Activated T-helper 1 cell treated with anti-CD3 and anti-CD28 coated beads, Interleukin-12 subunit alpha, Interleukin-12 subunit beta, Interleukin-2, Interleukin-4 antibody, amounts not matched to agents 30 ng/mL and 10 ng/mL and 1 ng/mL, durations not matched to agents 14 hours and 24 hours and 36 hours (primary cell): ENCODE measurements at regions not wholly inside any gene's neighbourhood (a gene's known extent, or its start where the extent isn't known, plus 50 kb on each side); places are given as distances from the start of the nearest gene placed in this dataset.

Source experiments
- DNase-seq: peaks from one replicate; pipeline ENCODE4 v3.0.0; 2021; ENCODE audit warnings: low spot score
- H3K27ac Mint-ChIP-seq: one replicate; pipeline ENCODE4 v1.8.0; 2021; ENCODE audit warnings: mild to moderate bottlenecking, mixed read lengths
- H3K27me3 Mint-ChIP-seq: one replicate; pipeline ENCODE4 v1.8.0; 2022; ENCODE audit warnings: mild to moderate bottlenecking, moderate library complexity, mixed read lengths; ENCODE audit not compliant: insufficient read depth
- H3K36me3 Mint-ChIP-seq: one replicate; pipeline ENCODE4 v1.8.0; 2021; ENCODE audit warnings: low read depth, mixed read lengths
- H3K4me1 Mint-ChIP-seq: one replicate; pipeline ENCODE4 v1.8.0; 2021; ENCODE audit warnings: low read depth, mixed read lengths
- H3K4me3 Mint-ChIP-seq: one replicate; pipeline ENCODE4 v1.8.0; 2021; ENCODE audit warnings: mild to moderate bottlenecking, moderate library complexity, mixed read lengths
- H3K9me3 Mint-ChIP-seq: one replicate; pipeline ENCODE4 v1.8.0; 2021; ENCODE audit warnings: mixed read lengths
- intact Hi-C: fragments of 100-400 bp; cut with micrococcal nuclease; formaldehyde crosslinking; loops from one replicate; pipeline ENCODE4 v1.15.1; 2024

- no peaks in the 10 kb centered on the region for H3K27me3 Mint-ChIP-seq
These were observed 215.1 kb upstream of the CNR1 start for GRCh38 chr6:88381289-88381642.

DNA sequence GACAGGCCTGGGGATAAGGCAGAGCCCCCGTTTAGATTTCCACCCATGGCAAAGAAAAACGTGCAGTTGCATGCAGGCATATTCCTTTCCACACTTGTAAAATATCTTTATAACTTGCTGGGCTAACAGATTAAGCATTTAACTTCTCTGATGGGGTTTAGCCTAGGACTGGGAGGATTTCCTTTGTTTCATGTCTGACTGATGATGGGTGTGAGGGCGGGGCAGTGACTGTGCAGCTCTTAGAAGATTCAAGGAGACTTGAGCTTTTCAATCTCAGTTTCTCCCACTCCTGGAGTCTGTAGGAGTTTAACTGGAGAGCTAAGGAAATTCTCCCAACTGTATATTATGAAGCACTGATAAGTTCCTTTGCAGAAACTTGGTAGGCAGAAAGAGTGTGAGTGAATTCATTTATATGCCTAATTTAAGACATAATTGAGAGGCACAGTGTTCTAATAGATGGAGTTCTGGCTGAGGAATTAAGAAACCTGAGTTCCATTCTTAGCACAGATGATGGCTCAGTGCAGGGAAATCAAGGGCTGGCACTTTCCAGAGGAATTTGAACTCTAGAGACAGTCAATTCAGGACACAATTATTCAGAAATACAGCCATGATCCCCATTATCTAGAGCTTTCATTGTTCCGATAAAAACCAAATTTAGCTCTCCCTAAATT lies 214.6 kb upstream of the CNR1 start:
- no peaks in the 10 kb centered on the region for H3K36me3 Mint-ChIP-seq
- no peak overlapping the region for H3K27ac Mint-ChIP-seq
- H3K4me1 Mint-ChIP-seq = no peaks in the 10 kb centered on the region
- DNase-seq = no peak
- intact Hi-C loops = no loop called here
- no peak overlapping the region for H3K4me3 Mint-ChIP-seq
- no peaks in the 10 kb centered on the region for H3K27me3 Mint-ChIP-seq
- H3K9me3 Mint-ChIP-seq = no peaks in the 10 kb centered on the region

More at GRCh38 chr6:88381289-88381642, 215.1 kb upstream of the CNR1 start:
- H3K4me1 Mint-ChIP-seq = no peaks in the 10 kb centered on the region
- H3K9me3 Mint-ChIP-seq = no peaks in the 10 kb centered on the region
- H3K36me3 Mint-ChIP-seq = no peaks in the 10 kb centered on the region
- H3K27ac Mint-ChIP-seq = no peak overlapping the region
- intact Hi-C loops = no loop called here
- no peak for DNase-seq
- H3K4me3 Mint-ChIP-seq = no peak overlapping the region

GRCh38 chr6:88380083-88380482 lies 213.9 kb upstream of the CNR1 start:
- Mint-ChIP-seq H3K27me3 (no peaks in the 10 kb centered on the region), H3K27ac (no peak overlapping the region), H3K36me3 (no peaks in the 10 kb centered on the region), H3K4me3 (no peak overlapping the region), H3K9me3 (no peaks in the 10 kb centered on the region), H3K4me1 (no peaks in the 10 kb centered on the region)
- no peak for DNase-seq
- intact Hi-C loops = no loop called here

- Mint-ChIP-seq H3K4me1 (no peaks in the 10 kb centered on the region), H3K9me3 (no peaks in the 10 kb centered on the region), H3K4me3 (no peak overlapping the region), H3K27me3 (no peaks in the 10 kb centered on the region), H3K27ac (no peak overlapping the region), H3K36me3 (no peaks in the 10 kb centered on the region)
- intact Hi-C loops = no loop called here
- no peak for DNase-seq
These were observed 212.5 kb upstream of the CNR1 start for GRCh38 chr6:88378639-88379038.

- Mint-ChIP-seq H3K36me3 (no peaks in the 10 kb centered on the region), H3K27ac (no peak overlapping the region), H3K4me1 (no peaks in the 10 kb centered on the region), H3K4me3 (no peak overlapping the region), H3K27me3 (no peaks in the 10 kb centered on the region), H3K9me3 (no peaks in the 10 kb centered on the region)
- DNase-seq = no peak
- intact Hi-C loops = no loop called here
These were observed 211.9 kb upstream of the CNR1 start for GRCh38 chr6:88377976-88378568.

DNA sequence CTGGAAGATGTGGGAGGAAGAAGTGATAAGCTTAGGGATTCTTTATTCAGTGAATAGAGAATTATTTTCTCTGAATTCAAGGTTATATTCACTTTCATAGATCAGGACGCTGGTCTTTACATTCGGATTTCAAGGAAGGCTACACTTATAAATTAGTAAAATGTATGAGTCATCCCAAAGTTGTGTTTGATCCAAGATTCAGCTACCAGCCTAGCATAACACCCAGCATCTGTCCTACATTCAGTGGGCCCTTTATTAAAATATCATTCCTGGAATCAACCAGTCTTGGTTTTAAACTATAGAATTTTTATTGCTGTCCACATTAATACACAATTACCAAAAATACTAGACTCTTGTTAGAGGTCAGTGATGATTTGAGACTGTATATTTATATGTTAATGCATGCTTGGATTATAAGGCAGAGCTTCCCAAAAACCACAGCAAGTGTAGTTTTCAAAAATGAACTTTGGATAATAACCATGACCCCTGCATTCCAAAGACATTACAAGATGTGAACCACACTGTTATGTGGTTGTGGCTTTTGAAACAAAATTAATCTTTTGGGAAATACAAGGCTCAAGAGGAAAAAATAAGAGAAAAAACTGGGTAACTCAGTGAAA lies 210.7 kb upstream of the CNR1 start:
- no peaks in the 10 kb centered on the region for H3K9me3 Mint-ChIP-seq
- intact Hi-C loops = no loop called here
- no peaks in the 10 kb centered on the region for H3K27me3 Mint-ChIP-seq
- H3K36me3 Mint-ChIP-seq = no peaks in the 10 kb centered on the region
- H3K27ac Mint-ChIP-seq = no peak overlapping the region
- no peak overlapping the region for H3K4me3 Mint-ChIP-seq
- no peaks in the 10 kb centered on the region for H3K4me1 Mint-ChIP-seq
- DNase-seq = no peak

GRCh38 chr6:88376197-88376596 lies 210.1 kb upstream of the CNR1 start:
- no peaks in the 10 kb centered on the region for H3K27me3 Mint-ChIP-seq
- H3K4me1 Mint-ChIP-seq = no peaks in the 10 kb centered on the region
- no peaks in the 10 kb centered on the region for H3K9me3 Mint-ChIP-seq
- DNase-seq = no peak
- H3K4me3 Mint-ChIP-seq = no peak overlapping the region
- no peak overlapping the region for H3K27ac Mint-ChIP-seq
- intact Hi-C loops = no loop called here
- no peaks in the 10 kb centered on the region for H3K36me3 Mint-ChIP-seq

DNA sequence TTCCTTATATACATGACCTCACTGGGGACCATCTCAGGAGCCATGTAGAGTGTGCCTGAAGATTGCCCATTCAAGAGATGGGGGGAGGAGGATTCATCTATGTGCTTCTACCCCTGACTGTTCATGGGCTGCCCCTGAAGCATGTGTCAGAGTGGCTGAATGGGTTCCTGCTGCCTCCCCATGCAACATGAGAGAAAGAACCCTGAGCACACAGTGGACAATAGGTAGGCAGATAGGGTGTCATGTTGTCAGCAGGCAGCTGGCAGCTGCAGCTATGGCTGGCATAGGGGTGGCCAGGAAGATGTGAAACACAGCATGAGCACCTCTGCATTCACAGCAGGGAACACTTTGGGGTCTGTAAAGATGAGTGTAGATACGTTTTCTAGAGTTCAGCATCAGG lies 208.4 kb upstream of the CNR1 start:
- no peaks in the 10 kb centered on the region for H3K4me1 Mint-ChIP-seq
- H3K36me3 Mint-ChIP-seq = no peaks in the 10 kb centered on the region
- H3K27ac Mint-ChIP-seq = no peak overlapping the region
- peaks cover 5% of the 10 kb centered on the region for H3K27me3 Mint-ChIP-seq
- intact Hi-C loops = no loop called here
- DNase-seq = no peak
- H3K9me3 Mint-ChIP-seq = no peaks in the 10 kb centered on the region
- H3K4me3 Mint-ChIP-seq = no peak overlapping the region

- intact Hi-C loops = no loop called here
- H3K27ac Mint-ChIP-seq = no peak overlapping the region
- no peaks in the 10 kb centered on the region for H3K9me3 Mint-ChIP-seq
- DNase-seq = no peak
- H3K27me3 Mint-ChIP-seq = peaks cover 5% of the 10 kb centered on the region
- H3K4me1 Mint-ChIP-seq = no peaks in the 10 kb centered on the region
- no peak overlapping the region for H3K4me3 Mint-ChIP-seq
- H3K36me3 Mint-ChIP-seq = no peaks in the 10 kb centered on the region
These were observed 205.3 kb upstream of the CNR1 start for GRCh38 chr6:88371480-88371879.

DNA sequence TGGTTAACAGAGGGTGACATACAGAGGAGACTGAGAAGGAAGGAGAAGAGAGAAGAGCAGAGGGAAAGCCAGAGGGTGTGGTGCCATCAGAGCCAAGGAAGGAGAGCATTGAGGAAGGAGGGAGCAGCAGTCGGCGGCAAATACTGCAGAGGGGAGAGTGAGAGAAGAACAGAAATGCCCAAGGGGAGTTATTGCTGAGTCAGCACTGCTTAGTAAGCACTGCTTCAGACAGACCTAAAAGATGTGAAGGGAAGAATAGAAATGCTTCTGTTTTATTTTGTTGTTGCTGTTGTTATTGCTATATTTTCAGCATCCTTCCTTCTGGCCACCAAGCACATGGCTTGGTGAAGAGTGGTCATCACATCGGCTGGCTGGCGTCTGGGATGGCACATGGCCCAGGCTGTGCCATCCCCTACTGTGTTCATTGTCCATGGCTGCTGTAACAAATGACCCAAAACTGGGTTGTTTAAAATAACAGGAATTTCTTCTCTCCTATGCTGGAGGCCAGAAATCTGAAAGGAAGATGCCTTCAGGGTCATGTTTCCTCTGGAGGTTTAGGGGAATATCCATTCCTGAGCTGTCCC lies 204.1 kb upstream of the CNR1 start:
- H3K36me3 Mint-ChIP-seq = no peaks in the 10 kb centered on the region
- H3K4me1 Mint-ChIP-seq = no peaks in the 10 kb centered on the region
- no peak overlapping the region for H3K4me3 Mint-ChIP-seq
- H3K9me3 Mint-ChIP-seq = no peaks in the 10 kb centered on the region
- no peak overlapping the region for H3K27ac Mint-ChIP-seq
- intact Hi-C loops = no loop called here
- no peak for DNase-seq
- H3K27me3 Mint-ChIP-seq = peaks cover 5% of the 10 kb centered on the region

DNA sequence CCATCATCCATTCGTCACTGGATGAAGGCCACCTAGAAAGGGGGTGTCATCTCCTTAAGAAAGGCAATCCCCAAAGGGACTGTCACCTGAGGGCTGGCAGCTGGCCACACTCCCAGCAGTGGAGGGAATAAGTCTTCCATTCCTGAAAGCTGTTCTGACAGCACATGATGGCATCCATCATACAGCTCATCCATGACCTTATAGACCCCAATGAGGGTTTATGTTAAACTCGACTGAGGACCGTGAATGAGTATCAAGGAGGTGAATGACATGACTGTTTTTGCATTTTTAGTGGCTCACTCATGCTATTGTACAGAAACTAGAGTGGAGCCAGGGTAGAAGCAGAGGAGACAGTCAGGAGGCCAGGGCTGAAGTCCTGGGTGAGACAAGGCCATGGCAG lies 203.1 kb upstream of the CNR1 start:
- no peaks in the 10 kb centered on the region for H3K36me3 Mint-ChIP-seq
- peaks cover 5% of the 10 kb centered on the region for H3K27me3 Mint-ChIP-seq
- no peaks in the 10 kb centered on the region for H3K9me3 Mint-ChIP-seq
- no peak for DNase-seq
- H3K4me3 Mint-ChIP-seq = no peak overlapping the region
- H3K27ac Mint-ChIP-seq = no peak overlapping the region
- intact Hi-C loops = no loop called here
- no peaks in the 10 kb centered on the region for H3K4me1 Mint-ChIP-seq

DNA sequence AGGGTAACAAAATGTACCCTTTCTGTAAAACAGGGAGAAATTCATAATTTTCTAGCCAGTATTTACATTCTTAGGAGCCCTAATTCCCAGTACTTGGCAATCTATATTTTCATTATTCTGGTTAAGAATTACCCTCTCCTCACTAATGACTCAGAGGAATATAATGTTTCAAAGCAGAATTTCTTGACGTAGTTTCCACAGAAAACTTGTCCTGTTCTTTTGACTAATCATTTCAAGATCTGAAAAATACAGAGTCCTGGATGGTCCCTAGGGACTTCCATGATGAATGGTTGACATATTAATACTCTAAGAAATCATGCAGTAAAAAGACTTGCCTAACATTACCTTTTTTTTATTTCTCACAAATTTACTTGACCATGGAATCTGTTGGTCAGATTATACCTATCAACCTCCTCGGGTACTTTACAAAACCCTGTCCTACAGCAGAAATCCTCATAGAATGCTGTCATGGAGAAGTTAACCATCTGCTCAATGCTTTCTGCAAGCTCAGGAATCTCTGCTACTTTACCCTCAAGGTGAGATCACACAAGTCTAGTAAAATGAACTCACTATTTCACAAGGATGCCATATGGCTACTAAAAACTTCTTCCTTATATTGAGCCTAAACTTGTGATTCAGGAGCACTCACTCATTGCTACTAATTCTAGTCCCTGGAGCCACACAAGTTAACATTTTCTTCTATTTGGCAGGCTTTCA lies 202.1 kb upstream of the CNR1 start:
- intact Hi-C loops = no loop called here
- no peaks in the 10 kb centered on the region for H3K4me1 Mint-ChIP-seq
- H3K27me3 Mint-ChIP-seq = peaks cover 5% of the 10 kb centered on the region
- H3K36me3 Mint-ChIP-seq = no peaks in the 10 kb centered on the region
- DNase-seq = no peak
- no peak overlapping the region for H3K27ac Mint-ChIP-seq
- no peak overlapping the region for H3K4me3 Mint-ChIP-seq
- H3K9me3 Mint-ChIP-seq = no peaks in the 10 kb centered on the region

DNA sequence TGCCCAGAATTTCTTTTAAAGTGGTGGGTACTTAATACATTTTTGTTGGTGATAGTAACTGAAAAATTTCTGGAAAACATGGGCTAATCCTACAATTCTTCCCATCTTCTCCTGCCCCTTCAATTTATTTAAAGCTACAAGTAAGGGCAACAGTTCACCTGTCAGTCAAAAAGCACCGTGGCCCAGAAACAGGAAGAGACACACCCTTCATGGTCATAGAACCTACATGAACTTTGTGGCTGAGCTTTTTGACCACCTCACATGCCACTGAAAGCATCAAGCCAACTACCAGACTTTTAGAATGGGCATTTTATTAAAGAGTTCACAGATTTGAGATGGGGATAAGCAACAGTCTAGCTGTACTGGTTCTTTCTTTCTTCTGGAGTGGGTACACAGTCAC lies 201.1 kb upstream of the CNR1 start:
- Mint-ChIP-seq H3K36me3 (no peaks in the 10 kb centered on the region), H3K27me3 (peaks cover 5% of the 10 kb centered on the region), H3K4me1 (no peaks in the 10 kb centered on the region), H3K9me3 (no peaks in the 10 kb centered on the region), H3K4me3 (no peak overlapping the region), H3K27ac (no peak overlapping the region)
- no peak for DNase-seq
- intact Hi-C loops = no loop called here
